NCI-H1105 treated with DMSO at 0.1 percent for 48 hours (cell line): ENCODE measurements at regions not wholly inside any gene's neighbourhood (a gene's known extent, or its start where the extent isn't known, plus 50 kb on each side); places are given as distances from the start of the nearest gene placed in this dataset.
"Not testable (repeated sequence)": the region's sequence is repeated elsewhere in the genome, so short reads cannot be mapped to it uniquely, and the experiment has no call there.

ENCODE experiments used
- DNase-seq: peaks from one replicate; lab custom pipeline; 2025; lab: John Stamatoyannopoulos, UW

GRCh38 chr17:83192161-83192788 lies 112.9 kb downstream of the METRNL start:
- DNase-seq = no peak

- not testable (repeated sequence) for DNase-seq
Measured at GRCh38 chr17:83192789-83193335, 113.5 kb downstream of the METRNL start.

GRCh38 chr17:83193336-83194185 lies 114.2 kb downstream of the METRNL start:
- no peak for DNase-seq

- DNase-seq = no peak
Measured at GRCh38 chr17:83194186-83194561, 114.8 kb downstream of the METRNL start.

GRCh38 chr17:83194761-83195329 lies 115.4 kb downstream of the METRNL start:
- no peak for DNase-seq

GRCh38 chr17:83195330-83196023 lies 116.1 kb downstream of the METRNL start:
- DNase-seq = no peak

GRCh38 chr17:83196024-83196365 lies 116.6 kb downstream of the METRNL start:
- DNase-seq = no peak

- DNase-seq = no peak
Measured at GRCh38 chr17:83196366-83196765, 117.0 kb downstream of the METRNL start.

- no peak for DNase-seq
Measured at GRCh38 chr17:83196973-83197880, 117.8 kb downstream of the METRNL start.

- DNase-seq = no peak
Measured at GRCh38 chr17:83198366-83199341, 119.2 kb downstream of the METRNL start.

- no peak for DNase-seq
Measured at GRCh38 chr17:83199500-83200201, 120.2 kb downstream of the METRNL start.

GRCh38 chr17:83200231-83200699 lies 120.9 kb downstream of the METRNL start:
- DNase-seq = no peak

- no peak for DNase-seq
Measured at GRCh38 chr17:83200751-83201150, 121.3 kb downstream of the METRNL start.

- DNase-seq = no peak
Measured at GRCh38 chr17:83201206-83202001, 122.0 kb downstream of the METRNL start.

- DNase-seq = no peak
Measured at GRCh38 chr17:83202002-83203000, 122.9 kb downstream of the METRNL start.

GRCh38 chr17:83203073-83203471 lies 123.7 kb downstream of the METRNL start:
- no peak for DNase-seq
